Testis (tissue), 2 donors: ENCODE measurements at regions not wholly inside any gene's neighbourhood (a gene's known extent, or its start where the extent isn't known, plus 50 kb on each side); places are given as distances from the start of the nearest gene placed in this dataset.

ENCODE experiments used
- DNase-seq: peaks from one replicate; pipeline ENCODE4 v3.0.0-alpha.2; 2019
- H3K27ac ChIP-seq, 2 donors: fragments of 200-600 bp; sonication (generic); one replicate each; pipeline ENCODE4 v1.5.1; 2019
- H3K27me3 ChIP-seq: fragments of 200-600 bp; sonication (generic); one replicate; pipeline ENCODE4 v1.5.1; 2019
- H3K36me3 ChIP-seq: fragments of 200-600 bp; sonication (generic); one replicate; pipeline ENCODE4 v1.5.1; 2017; ENCODE audit warnings: low read depth; ENCODE audit errors: missing control alignments
- H3K4me1 ChIP-seq: fragments of 200-600 bp; sonication (generic); one replicate; pipeline ENCODE4 v1.5.1; 2019
- H3K4me3 ChIP-seq, 2 donors: fragments of 200-600 bp; sonication (generic); one replicate each; pipeline ENCODE4 v1.5.1; 2017 to 2019
- H3K9me3 ChIP-seq: fragments of 200-600 bp; sonication (generic); one replicate; pipeline ENCODE4 v1.5.1; 2017
- POLR2A ChIP-seq: fragments of 450-650 bp; IDR thresholded peaks from one replicate; pipeline ENCODE4 v1.6.1; 2017; ENCODE audit warnings: antibody characterized with exemption, mild to moderate bottlenecking, moderate library complexity
- WGBS, 2 donors: methylation state at CpG; one replicate each; pipeline ENCODE4 v1.1.5; 2018; 5-methylcytosine and 5-hydroxymethylcytosine counted together
- intact Hi-C: fragments of 100-400 bp; cut with DNase I; formaldehyde crosslinking; loops from one replicate; pipeline ENCODE4 v1.15.1; 2023; ENCODE audit warnings: low total_unique reads
- TF ChIP-seq, protein P1 (sequence below), 3 experiments: fragments of 450-650 bp in 2 of 3; fragments of 200-600 bp in 1 of 3; sonication (generic) in 1 of 3; IDR thresholded peaks; one replicate each; pipeline ENCODE4 v1.5.1; 2016 to 2019; ENCODE audit warnings: antibody characterized with exemption in 3 of 3, mild to moderate bottlenecking in 2 of 3, moderate library complexity in 1 of 3

DNA sequence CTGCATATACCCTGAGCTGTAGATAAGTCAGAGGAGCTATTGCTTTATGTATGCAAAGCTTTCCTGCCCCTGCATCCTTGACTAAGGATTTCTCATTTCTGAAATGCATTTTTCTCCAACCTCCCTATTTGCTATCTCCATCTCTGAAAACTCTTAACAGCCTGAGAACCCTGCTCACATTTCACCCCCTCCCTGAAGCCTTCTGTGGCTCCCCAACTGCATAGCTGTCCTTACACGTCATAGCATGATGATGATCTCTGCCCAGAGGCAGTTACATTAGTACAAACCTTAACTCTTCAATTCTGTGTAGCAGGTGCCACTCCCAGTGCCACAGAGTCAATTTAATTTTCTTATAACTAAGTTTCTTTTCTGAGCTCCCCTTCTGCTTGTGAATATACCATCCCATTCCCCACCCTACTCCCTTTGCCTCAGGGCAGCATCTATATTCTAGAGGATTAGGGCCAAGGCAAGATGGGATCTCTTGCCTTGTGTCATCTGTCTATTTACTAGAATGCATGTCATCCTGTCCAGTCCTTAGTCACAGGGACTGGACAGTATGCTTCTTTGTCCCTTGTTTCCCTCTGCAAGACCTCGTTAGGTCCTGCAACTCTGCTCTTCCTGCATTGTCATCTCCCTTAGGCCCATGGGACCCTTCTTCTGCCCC, 149.7 kb upstream of the SPRY4 start:
- Histone ChIP-seq H3K4me1 (no peaks in the 10 kb centered on the region), H3K27me3 (no peaks in the 10 kb centered on the region), H3K4me3 (no peak overlapping the region), H3K9me3 (no peaks in the 10 kb centered on the region), H3K36me3 (no peaks in the 10 kb centered on the region), H3K27ac (no peak overlapping the region)
- DNase-seq = no peak
- intact Hi-C loops = no loop called here
- 84 to 86% methylated on average over 2 of the region's 2 CpGs for WGBS, 2 donors
- TF ChIP-seq, protein P1, sequence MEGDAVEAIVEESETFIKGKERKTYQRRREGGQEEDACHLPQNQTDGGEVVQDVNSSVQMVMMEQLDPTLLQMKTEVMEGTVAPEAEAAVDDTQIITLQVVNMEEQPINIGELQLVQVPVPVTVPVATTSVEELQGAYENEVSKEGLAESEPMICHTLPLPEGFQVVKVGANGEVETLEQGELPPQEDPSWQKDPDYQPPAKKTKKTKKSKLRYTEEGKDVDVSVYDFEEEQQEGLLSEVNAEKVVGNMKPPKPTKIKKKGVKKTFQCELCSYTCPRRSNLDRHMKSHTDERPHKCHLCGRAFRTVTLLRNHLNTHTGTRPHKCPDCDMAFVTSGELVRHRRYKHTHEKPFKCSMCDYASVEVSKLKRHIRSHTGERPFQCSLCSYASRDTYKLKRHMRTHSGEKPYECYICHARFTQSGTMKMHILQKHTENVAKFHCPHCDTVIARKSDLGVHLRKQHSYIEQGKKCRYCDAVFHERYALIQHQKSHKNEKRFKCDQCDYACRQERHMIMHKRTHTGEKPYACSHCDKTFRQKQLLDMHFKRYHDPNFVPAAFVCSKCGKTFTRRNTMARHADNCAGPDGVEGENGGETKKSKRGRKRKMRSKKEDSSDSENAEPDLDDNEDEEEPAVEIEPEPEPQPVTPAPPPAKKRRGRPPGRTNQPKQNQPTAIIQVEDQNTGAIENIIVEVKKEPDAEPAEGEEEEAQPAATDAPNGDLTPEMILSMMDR (IDR thresholded peaks at IDR 0.05) = no peak
- no peak for TF ChIP-seq POLR2A

DNA sequence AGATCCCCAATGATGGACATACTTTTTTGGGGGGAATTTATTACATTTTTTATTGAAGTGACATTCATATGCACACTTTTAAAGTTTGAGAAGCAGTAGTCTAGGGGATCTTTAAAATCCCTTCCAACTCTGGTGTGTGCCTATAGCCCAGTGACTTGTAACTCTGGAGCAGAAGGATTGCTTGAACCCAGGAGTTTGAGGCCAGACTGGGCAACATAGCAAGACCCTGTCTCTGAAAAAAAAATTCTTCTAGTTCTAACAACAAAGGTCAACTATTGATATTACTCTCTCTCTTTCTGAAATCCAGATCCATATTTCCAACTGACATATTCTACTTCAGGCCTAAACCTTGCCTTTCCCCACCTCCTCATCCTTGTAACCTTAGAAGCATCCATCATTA, 148.2 kb upstream of the SPRY4 start:
- no peak for TF ChIP-seq POLR2A
- TF ChIP-seq, protein P1 (IDR thresholded peaks at IDR 0.05) = no peak
- DNase-seq = no peak
- Histone ChIP-seq H3K27me3 (no peaks in the 10 kb centered on the region), H3K9me3 (no peaks in the 10 kb centered on the region), H3K4me3 (no peak overlapping the region), H3K4me1 (no peaks in the 10 kb centered on the region), H3K36me3 (no peaks in the 10 kb centered on the region), H3K27ac (no peak overlapping the region)
- intact Hi-C loops = no loop called here

DNA sequence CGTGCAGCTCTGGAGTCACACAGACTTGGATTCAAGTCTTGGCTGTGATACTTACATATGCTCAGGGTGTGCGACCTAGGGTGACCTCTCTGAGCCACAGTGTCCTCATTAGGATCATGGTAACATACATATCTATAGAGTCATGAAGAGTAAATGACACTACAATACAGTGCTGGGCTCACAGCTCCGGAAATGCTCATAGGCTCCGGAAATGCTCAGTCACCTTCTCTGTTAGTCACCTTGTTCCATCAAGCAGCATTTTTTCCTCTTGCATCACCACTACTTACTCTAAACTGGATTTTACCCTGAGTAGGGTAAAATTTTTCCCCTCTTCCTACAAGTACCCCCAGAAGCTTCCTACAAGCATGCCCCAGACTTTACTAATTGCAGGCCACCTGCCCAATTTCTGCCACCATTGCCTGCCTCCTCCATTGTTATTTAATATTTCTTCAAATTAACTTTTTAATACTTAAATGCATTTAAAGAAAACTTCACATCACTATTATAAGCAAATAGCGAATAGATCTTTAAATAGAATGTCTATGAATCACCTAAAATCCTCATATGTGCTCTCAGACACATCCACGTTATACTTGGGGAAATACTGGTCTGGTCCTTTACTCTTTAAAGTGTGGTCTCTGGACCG, 147.6 kb upstream of the SPRY4 start:
- Histone ChIP-seq H3K4me1 (no peaks in the 10 kb centered on the region), H3K4me3 (no peak overlapping the region), H3K9me3 (no peaks in the 10 kb centered on the region), H3K27me3 (no peaks in the 10 kb centered on the region), H3K27ac (no peak overlapping the region), H3K36me3 (no peaks in the 10 kb centered on the region)
- TF ChIP-seq POLR2A = no peak
- TF ChIP-seq, protein P1 (IDR thresholded peaks at IDR 0.05) = no peak
- no peak for DNase-seq
- intact Hi-C loops = no loop called here
- WGBS, 2 donors = 86 to 91% methylated on average over 7 of the region's 7 CpGs

DNA sequence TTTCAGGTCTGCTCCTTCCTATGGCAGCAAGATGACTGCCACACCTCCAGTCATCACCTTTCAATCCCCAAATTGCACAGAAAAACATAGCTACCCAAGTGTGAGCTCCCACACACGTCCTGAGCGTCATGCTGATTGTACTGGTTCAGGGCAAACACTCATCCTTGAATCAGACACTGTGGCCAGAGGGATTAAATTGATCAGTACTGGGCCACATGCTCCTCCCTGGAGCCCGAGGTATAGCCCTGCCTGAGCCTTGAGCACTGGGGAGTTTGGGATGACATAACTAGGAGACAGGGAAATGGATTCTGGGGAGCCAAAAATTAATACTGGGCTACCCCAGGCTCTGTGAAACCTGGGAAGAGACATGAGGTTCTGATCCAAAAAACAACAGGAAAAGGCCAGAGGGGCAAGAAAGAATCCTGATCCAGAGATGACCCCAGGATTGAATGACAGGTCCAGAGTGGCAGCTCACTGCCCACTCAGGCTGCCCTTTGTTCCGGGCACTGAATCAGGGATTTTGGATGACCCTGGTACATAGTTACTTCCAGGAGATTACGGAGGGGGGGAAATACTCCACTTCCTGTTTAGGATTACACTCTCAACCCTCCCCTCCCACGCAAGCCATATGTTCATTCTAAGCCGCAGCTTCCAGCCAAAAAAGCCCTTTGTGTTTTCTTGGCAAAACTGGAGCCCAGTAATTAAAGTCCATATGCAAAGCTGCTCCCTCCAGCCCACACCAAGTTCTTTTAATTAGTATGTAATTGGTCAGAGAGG, 141.6 kb upstream of the SPRY4 start:
- WGBS, 2 donors = 68 to 72% methylated on average over 7 of the region's 7 CpGs
- H3K27ac ChIP-seq = no peak overlapping the region
- intact Hi-C loops = no loop called here
- H3K4me1 ChIP-seq = no peaks in the 10 kb centered on the region
- DNase-seq = no peak
- no peaks in the 10 kb centered on the region for H3K36me3 ChIP-seq
- TF ChIP-seq POLR2A = no peak
- TF ChIP-seq, protein P1 (IDR thresholded peaks at IDR 0.05) = no peak
- no peaks in the 10 kb centered on the region for H3K27me3 ChIP-seq
- H3K9me3 ChIP-seq = no peaks in the 10 kb centered on the region
- H3K4me3 ChIP-seq = no peak overlapping the region
